HUDEP-2 (cell line): ENCODE measurements at regions not wholly inside any gene's neighbourhood (a gene's known extent, or its start where the extent isn't known, plus 50 kb on each side); places are given as distances from the start of the nearest gene placed in this dataset.

Experiments used
- DNase-seq, 76 experiments: peaks; one replicate each; lab custom pipeline; 2025; ENCODE audit not compliant: unreplicated experiment in 76 of 76; lab: John Stamatoyannopoulos, UW

GRCh38 chr2:129866391-129866790 lies 113.1 kb upstream of the RAB6C start:
- no peak for DNase-seq

- DNase-seq = no peak
Observed at GRCh38 chr2:129868151-129868550, 111.3 kb upstream of the RAB6C start.

DNA sequence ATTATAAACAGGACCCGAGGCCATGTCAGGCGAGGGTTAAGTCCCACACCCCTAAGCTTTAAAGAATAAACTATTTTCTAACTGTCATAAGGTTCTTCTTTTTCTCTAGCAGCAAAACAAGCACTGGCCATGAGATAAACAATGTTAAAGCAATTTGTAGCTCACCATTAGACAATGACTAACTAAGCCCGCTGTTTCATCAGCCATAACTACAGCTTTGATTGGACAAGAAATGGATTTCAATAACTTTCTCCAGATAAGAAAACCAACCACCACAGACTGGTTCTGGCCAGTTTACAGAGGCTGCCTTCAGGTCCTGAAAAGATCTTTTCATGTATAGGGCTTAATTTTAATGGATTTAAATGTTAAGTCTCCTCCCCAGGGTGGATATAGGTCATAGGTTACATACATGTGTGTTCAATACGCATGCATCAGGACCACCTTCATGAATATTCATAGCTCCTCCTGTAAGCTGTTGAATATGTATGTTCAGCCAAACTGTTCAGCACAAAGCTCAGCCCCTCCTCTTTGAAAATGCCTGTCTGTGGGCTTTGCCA lies 108.7 kb upstream of the RAB6C start:
- DNase-seq = no peak

- peak in 3 of 76 experiments; percentile 9 to 13 (median 13) for DNase-seq
Observed at GRCh38 chr2:129872446-129872845, 107.0 kb upstream of the RAB6C start.

DNA sequence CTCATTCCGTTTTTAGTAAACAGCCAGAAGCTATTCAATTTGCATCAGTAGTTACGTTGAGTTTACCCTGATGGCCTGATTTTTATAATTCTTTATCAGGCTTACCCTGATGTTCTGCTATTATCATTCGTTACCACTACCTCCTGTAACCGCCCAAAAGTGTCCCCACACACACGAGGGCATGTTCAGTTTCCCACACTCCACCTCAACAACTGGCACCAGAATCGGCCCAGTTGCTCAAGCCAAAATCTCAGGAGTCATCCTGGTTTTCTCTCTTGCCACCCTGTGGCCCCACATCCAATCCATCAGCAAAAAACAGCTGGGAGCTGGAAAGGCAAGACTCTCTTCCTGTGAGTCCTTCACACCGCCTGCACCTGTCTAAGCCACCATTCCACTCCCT lies 102.9 kb upstream of the RAB6C start:
- peak in 58 of 76 experiments; percentile 3 to 80 (median 30) for DNase-seq

DNA sequence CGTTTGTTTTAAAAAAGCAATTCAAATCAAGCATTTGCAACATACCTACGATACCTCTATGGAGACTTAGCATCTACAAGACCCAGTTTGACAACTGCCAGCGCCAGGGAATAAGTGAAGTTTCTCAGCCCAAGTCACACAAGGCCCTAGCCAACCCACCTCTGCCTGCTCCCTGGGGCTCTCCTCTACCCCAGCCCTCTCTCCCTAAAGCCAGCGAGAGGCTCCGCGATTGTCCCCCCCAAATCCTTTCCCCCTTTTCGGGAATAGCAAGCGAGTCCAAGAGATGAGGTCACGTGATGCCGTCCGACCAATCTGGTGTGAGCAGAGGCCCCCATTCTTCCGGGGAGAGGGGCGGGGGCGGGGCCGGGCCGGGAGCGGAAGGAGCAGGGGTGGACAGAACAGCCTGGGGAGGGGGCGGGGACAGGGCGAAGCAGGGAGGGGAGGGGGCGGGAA lies 102.2 kb upstream of the RAB6C start:
- DNase-seq = peak in 74 of 76 experiments; percentile 8 to 89 (median 78)

GRCh38 chr2:129877795-129878775 lies 101.4 kb upstream of the RAB6C start:
- peak in 7 of 76 experiments; percentile 9 to 45 (median 34) for DNase-seq

DNA sequence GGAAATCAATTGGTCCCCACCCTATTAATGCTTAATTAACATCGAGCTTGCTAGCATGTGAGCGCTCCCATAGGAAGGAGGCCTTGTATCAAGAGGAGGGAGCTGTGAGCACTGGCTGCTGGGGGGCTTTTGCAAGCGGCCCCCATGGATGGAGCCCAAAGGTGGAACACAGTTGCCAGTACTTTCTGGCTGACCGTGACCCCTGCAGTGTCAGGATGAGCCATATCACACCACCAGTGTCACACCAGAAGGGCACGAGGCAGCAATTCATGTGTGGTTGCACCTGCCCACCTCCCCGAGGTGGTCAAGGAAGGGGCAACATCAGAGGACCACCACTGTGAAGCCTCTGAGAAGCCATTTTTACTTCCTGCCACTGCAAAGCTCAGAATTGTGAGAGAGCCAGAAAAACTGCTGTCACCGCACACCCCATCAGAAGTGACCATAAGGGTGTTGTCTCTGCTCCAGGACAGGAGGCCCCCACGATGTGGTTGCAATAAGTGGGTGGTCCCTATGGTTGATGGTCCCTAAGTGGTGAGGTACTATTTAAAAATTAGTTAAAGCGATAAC lies 99.8 kb upstream of the RAB6C start:
- DNase-seq = no peak

- DNase-seq = no peak
Observed at GRCh38 chr2:129880309-129880708, 99.2 kb upstream of the RAB6C start.

GRCh38 chr2:129880971-129881370 lies 98.5 kb upstream of the RAB6C start:
- no peak for DNase-seq

- no peak for DNase-seq
Observed at GRCh38 chr2:129881786-129882396, 97.6 kb upstream of the RAB6C start.

DNA sequence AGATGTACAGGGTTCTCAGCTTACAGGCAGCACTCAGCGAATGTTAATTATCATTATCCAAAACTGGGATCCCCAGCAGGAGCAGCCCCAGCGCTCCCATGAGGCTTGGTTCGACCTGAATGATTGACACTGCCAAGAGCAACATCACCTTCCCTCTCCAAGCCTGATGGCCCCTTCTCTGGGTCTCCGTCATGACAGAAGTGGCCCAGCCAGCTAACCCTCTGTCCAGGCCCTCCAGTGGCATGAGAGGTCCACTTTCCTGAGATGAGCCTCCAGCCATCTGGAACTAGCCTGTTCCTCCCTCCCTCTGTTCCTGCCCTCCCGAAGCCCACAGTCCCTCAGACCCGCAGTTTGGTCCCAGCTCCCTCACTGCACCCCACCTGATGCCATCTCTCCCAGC lies 97.0 kb upstream of the RAB6C start:
- no peak for DNase-seq

DNA sequence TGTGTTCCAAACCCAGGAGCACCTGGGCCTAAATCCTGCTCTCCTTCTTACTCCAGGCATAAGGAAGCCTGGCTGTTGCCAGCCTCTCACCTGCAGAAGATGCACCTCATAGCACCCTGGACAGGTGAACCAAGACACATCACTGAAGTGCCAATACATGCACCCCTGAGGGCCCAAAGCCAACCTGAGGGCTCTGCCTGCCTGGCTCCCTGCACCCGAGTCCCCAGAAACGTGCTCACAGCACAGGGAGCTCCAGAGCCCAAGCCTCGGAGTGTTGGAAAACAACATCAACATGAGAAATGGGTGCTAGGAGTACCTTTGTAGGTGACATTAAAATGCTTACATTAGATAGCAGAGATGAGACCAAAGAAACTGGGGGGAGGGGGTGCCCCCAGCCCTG lies 96.3 kb upstream of the RAB6C start:
- DNase-seq = no peak

GRCh38 chr2:129884221-129884786 lies 95.2 kb upstream of the RAB6C start:
- DNase-seq = no peak

DNA sequence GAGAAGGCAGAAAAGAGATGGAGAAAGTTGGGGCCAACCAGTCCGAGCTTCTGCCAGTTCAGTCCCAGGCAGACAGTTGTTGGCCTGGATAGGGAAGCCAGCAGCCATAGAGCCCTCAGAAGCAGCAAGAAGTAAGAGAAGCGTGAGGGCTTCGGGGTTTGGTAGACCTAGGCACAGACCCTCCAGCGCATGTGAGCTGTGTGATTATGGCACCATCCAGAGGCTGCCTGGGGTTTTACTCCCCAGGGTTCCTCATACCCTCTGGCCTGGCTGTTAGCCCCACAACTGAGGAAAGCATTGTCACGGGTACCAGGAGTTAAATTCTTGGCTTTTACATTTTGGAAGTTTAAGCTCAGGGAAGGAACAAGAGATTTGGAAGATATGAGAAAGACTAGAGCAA lies 93.7 kb upstream of the RAB6C start:
- peak in 18 of 76 experiments; percentile 2 to 28 (median 14) for DNase-seq

DNA sequence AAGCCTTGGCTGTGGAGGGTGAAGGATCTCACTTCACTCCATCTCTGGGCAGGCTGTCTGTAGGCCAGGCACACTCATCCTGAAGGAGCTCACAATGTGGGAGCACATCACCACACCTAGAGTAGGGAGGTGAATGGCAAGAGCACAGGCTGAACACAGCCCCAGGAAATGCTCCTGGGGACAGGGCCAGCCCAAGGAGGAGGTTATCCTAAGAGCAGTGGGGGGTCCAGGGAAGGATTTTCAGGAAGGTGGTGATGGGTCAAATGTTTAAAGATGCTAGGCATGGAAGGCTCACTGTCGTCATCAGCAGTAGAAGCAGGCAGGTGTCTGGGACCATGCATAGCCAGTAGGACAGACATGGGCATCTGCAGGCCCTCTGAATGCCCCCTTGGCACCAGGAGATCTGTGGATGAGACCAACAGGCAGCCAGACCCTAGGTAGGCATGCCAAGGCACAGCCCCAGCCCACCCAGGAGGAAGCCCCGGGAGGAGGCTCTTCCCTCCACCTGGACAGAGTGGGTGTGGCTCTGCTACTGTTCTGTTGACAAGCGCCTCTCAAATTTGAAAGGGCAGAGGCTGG lies 91.7 kb upstream of the RAB6C start:
- no peak for DNase-seq

- no peak for DNase-seq
Observed at GRCh38 chr2:129888461-129888860, 91.0 kb upstream of the RAB6C start.

DNA sequence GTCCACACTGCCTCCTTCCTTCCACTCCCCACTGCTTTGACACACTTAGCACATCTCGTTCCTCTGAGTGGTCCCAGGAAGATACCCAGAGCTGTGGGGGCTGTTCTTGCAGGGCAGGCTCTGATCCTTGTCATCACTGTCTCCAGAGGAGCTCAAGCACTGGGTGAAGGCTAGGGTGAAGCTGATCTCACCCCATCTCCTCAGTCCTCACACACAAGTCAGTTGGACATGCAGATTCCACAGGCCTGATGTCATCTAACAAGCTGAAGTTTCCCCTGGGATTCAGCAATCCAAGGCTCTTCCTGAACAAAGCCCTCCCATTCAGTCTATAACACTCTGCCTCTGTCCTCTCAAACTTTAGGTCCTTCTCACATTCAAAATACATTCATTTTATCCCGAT lies 90.6 kb upstream of the RAB6C start:
- DNase-seq = no peak

DNA sequence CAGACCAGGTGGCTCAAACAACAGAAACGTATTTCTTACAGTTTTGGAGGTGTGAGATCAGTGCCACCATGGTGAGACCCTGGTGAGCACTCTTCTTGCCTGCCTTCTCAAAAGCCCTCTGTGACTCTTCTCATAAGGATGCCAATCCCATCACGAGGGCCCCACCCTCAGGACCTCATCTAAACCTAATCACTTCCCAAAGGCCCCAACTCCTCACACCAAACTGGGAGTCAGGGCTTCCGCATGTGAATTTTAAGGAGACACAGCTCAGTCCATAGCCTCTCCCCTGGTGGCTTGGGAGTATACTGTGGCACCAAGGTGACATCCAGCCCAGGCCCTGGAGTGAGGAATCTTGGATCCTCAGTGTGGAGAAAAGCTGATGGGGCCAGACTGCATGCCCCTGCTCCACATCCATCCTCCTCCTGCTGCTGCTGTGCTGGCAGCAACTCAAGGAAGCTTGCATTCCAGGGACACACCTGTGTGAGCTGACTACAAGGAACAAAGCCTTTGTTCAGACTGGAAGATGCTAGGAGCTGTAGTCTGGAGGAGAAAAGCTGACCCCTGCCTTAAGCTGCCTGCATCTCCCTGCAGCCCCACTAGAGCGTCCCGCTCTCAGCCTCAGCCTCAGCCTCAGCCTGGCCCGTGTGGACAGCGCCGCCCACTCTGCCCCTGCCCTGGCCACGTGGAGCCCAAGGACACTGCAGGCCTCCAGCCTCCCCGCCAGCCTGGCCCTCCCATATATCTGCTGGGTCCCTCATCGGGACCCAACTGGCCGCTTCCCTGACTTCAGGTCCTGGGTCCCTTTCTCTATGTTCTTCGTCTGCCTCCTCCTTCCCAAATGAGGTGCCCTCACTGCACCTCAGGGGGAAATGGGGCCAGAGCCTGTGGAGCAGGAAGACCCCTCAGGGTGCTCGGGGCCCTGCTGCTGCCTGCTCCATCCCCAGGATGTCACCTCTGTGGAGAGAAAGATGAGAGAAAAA lies 87.8 kb upstream of the RAB6C start:
- no peak for DNase-seq
